Activated CD4-positive, alpha-beta T cell treated with anti-CD3 and anti-CD28 coated beads, Interleukin-2, amount 50 U/mL, for 24 hours (primary cell): ENCODE measurements at regions not wholly inside any gene's neighbourhood (a gene's known extent, or its start where the extent isn't known, plus 50 kb on each side); places are given as distances from the start of the nearest gene placed in this dataset.
"Not testable (repeated sequence)": the region's sequence is repeated elsewhere in the genome, so short reads cannot be mapped to it uniquely, and the experiment has no call there.

Experiments used
- DNase-seq, 2 donors: peaks; one replicate each; pipeline ENCODE4 v3.0.0-alpha.2; 2020; ENCODE audit warnings: low read depth in 1 of 2, low spot score in 1 of 2

GRCh38 chr11:71153005-71153390 is 99.4 kb downstream of the SHANK2 start:
- no peak for DNase-seq

- not testable (repeated sequence) for DNase-seq
These were observed 99.9 kb downstream of the SHANK2 start for GRCh38 chr11:71152312-71153004.

- DNase-seq, result no peak
These were observed 100.8 kb downstream of the SHANK2 start for GRCh38 chr11:71151561-71151960.

- DNase-seq, result no peak
These were observed 101.5 kb downstream of the SHANK2 start for GRCh38 chr11:71150859-71151258.

- DNase-seq, result no peak
These were observed 103.7 kb downstream of the SHANK2 start for GRCh38 chr11:71148716-71149115.

- no peak for DNase-seq
These were observed 105.0 kb downstream of the SHANK2 start for GRCh38 chr11:71147331-71147730.

GRCh38 chr11:71146846-71147245 is 105.5 kb downstream of the SHANK2 start:
- no peak for DNase-seq

GRCh38 chr11:71145988-71146824 is 106.2 kb downstream of the SHANK2 start:
- DNase-seq, result no peak

- DNase-seq, result no peak
These were observed 107.0 kb downstream of the SHANK2 start for GRCh38 chr11:71145368-71145767.

GRCh38 chr11:71144736-71145135 is 107.6 kb downstream of the SHANK2 start:
- DNase-seq, result no peak

GRCh38 chr11:71144010-71144409 is 108.4 kb downstream of the SHANK2 start:
- no peak for DNase-seq

- no peak for DNase-seq
These were observed 112.0 kb downstream of the SHANK2 start for GRCh38 chr11:71140206-71140919.

- DNase-seq, result no peak
These were observed 112.7 kb downstream of the SHANK2 start for GRCh38 chr11:71139516-71140205.

GRCh38 chr11:71138737-71139425 is 113.5 kb downstream of the SHANK2 start:
- no peak for DNase-seq

- DNase-seq, result no peak
These were observed 115.0 kb downstream of the SHANK2 start for GRCh38 chr11:71137376-71137775.

- DNase-seq, result no peak
These were observed 116.1 kb downstream of the SHANK2 start for GRCh38 chr11:71136095-71136845.

- no peak for DNase-seq
These were observed 117.3 kb downstream of the SHANK2 start for GRCh38 chr11:71135112-71135511.

GRCh38 chr11:71133946-71134345 is 118.4 kb downstream of the SHANK2 start:
- no peak for DNase-seq

- DNase-seq, result no peak
These were observed 120.5 kb downstream of the SHANK2 start for GRCh38 chr11:71131861-71132260.

GRCh38 chr11:71130106-71130505 is 122.3 kb downstream of the SHANK2 start:
- no peak for DNase-seq
